B cell (primary cell): ENCODE measurements at regions not wholly inside any gene's neighbourhood (a gene's known extent, or its start where the extent isn't known, plus 50 kb on each side); places are given as distances from the start of the nearest gene placed in this dataset.

Experiments
- ATAC-seq: fragments of 200-7000 bp; cut with Tn5 transposase; one replicate; pipeline ENCODE4 v1.10.0; 2021; ENCODE audit warnings: low read depth, mild to moderate bottlenecking, moderate number of reproducible peaks, moderate library complexity
- CTCF ChIA-PET: fragments of 350-600 bp; sonication (Branson Sonifier 250); formaldehyde crosslinking; loops from one replicate; lab custom pipeline; 2021; ENCODE audit warnings: antibody characterized with exemption, inconsistent platforms; lab: Charles Lee
- POLR2A ChIA-PET: fragments of 350-600 bp; sonication (Branson Sonifier 250); formaldehyde crosslinking; loops from one replicate; lab custom pipeline; 2021; ENCODE audit warnings: antibody characterized with exemption; lab: Charles Lee
- DNase-seq: peaks from one replicate; pipeline ENCODE4 v3.0.0; 2013
- H2AFZ ChIP-seq: 2 replicates; pipeline ENCODE4 v1.6.1; 2012; ENCODE audit warnings: mild to moderate bottlenecking, low read depth, low read length; ENCODE audit not compliant: insufficient read depth, poor library complexity, severe bottlenecking
- H3K27ac ChIP-seq, 2 donors: 1 replicate in 1 of 2; 2 replicates in 1 of 2; pipeline ENCODE4 v1.5.1; 2012 to 2013; ENCODE audit warnings: low read length in 2 of 2, mild to moderate bottlenecking in 2 of 2, moderate library complexity in 1 of 2
- H3K27me3 ChIP-seq, 4 experiments: fragments of 200-600 bp in 1 of 4; sonication (generic) in 1 of 4; replicated peaks in 1 of 4; 1 replicate in 2 of 4; 2 replicates in 2 of 4; pipeline versions ENCODE4 v1.6.1 to v1.7.0; 2013 to 2016; ENCODE audit warnings: low read length in 3 of 4, mild to moderate bottlenecking in 2 of 4, mixed read lengths in 1 of 4, moderate library complexity in 1 of 4; ENCODE audit not compliant: insufficient read depth in 4 of 4, control insufficient read depth in 3 of 4; ENCODE audit errors: control extremely low read depth in 1 of 4
- H3K36me3 ChIP-seq, 2 experiments: replicated peaks in 1 of 2; 1 replicate in 1 of 2; 2 replicates in 1 of 2; pipeline versions ENCODE4 v1.6.1 to v1.7.1; 2013; ENCODE audit warnings: low read length in 1 of 2; ENCODE audit not compliant: insufficient read depth in 2 of 2, control insufficient read depth in 1 of 2; ENCODE audit errors: control extremely low read depth in 1 of 2, extremely low read depth in 1 of 2
- H3K4me1 ChIP-seq, 2 donors: fragments of 200-600 bp in 1 of 2; sonication (generic) in 1 of 2; 1 replicate in 1 of 2; 2 replicates in 1 of 2; pipeline versions ENCODE4 v1.5.1 to v1.6.1; 2013 to 2017; ENCODE audit warnings: low read length in 2 of 2; ENCODE audit not compliant: control insufficient read depth in 2 of 2, insufficient read depth in 2 of 2
- H3K4me2 ChIP-seq: replicated peaks from 2 replicates; pipeline ENCODE3; 2012; ENCODE audit warnings: mild to moderate bottlenecking, low read depth, low read length; ENCODE audit not compliant: poor library complexity, severe bottlenecking
- H3K4me3 ChIP-seq, 5 experiments: fragments of 200-600 bp in 1 of 5; sonication (generic) in 1 of 5; 1 replicate in 3 of 5; 2 replicates in 2 of 5; pipeline versions ENCODE4 v1.5.1 to v1.7.0; 2011 to 2016; ENCODE audit warnings: low read length in 4 of 5, mild to moderate bottlenecking in 4 of 5, low read depth in 2 of 5, control low read depth in 1 of 5, moderate library complexity in 1 of 5; ENCODE audit not compliant: insufficient read depth in 1 of 5; ENCODE audit errors: control extremely low read depth in 1 of 5, extremely low read depth in 1 of 5
- H3K79me2 ChIP-seq: fragments of 200-600 bp; sonication (generic); one replicate; pipeline ENCODE4 v1.6.0; 2016; ENCODE audit warnings: low read length; ENCODE audit not compliant: control insufficient read depth, insufficient read depth
- H3K9ac ChIP-seq: fragments of 200-600 bp; sonication (generic); 2 replicates; pipeline ENCODE4 v1.6.1; 2017; ENCODE audit warnings: mild to moderate bottlenecking, low read length, moderate library complexity
- H3K9me3 ChIP-seq, 3 donors: one replicate each; pipeline versions ENCODE4 v1.6.1 to v1.7.1; 2013; ENCODE audit warnings: low read length in 2 of 3; ENCODE audit not compliant: control insufficient read depth in 2 of 3, insufficient read depth in 1 of 3; ENCODE audit errors: control extremely low read depth in 1 of 3
- H4K20me1 ChIP-seq: 2 replicates; pipeline ENCODE4 v1.6.0; 2012; ENCODE audit warnings: mild to moderate bottlenecking, low read length; ENCODE audit not compliant: insufficient read depth, control insufficient read depth, poor library complexity, severe bottlenecking
- H3K27ac Mint-ChIP-seq: one replicate; pipeline ENCODE4 v1.8.0; 2021; ENCODE audit warnings: mixed read lengths
- H3K27me3 Mint-ChIP-seq: one replicate; pipeline ENCODE4 v1.8.0; 2021; ENCODE audit warnings: mixed read lengths
- H3K4me1 Mint-ChIP-seq: one replicate; pipeline ENCODE4 v1.8.0; 2021; ENCODE audit warnings: mixed read lengths
- H3K4me3 Mint-ChIP-seq: one replicate; pipeline ENCODE4 v1.8.0; 2021; ENCODE audit warnings: mixed read lengths
- H3K9me3 Mint-ChIP-seq: one replicate; pipeline ENCODE4 v1.8.0; 2022; ENCODE audit warnings: mixed read lengths; ENCODE audit not compliant: insufficient read depth
- CTCF ChIP-seq: fragments of 200-600 bp; IDR thresholded peaks from one replicate; pipeline ENCODE4 v1.8.0; 2022; ENCODE audit warnings: antibody characterized with exemption, mild to moderate bottlenecking
- EZH2 ChIP-seq: IDR thresholded peaks from 2 replicates; pipeline ENCODE4 v1.6.1; 2012; ENCODE audit warnings: borderline replicate concordance, low read depth, mild to moderate bottlenecking, moderate library complexity, low read length; ENCODE audit not compliant: insufficient read depth, poor library complexity, severe bottlenecking
- WGBS: methylation state at CpG from one replicate; pipeline ENCODE4 v1.1.5; 2013; ENCODE audit warnings: missing lambda C conversion rate; ENCODE audit not compliant: insufficient coverage; 5-methylcytosine and 5-hydroxymethylcytosine counted together
- intact Hi-C: fragments of 100-400 bp; cut with micrococcal nuclease; formaldehyde crosslinking; loops from one replicate; pipeline ENCODE4 v1.10.0; 2022

- POLR2A ChIA-PET = no interaction called here
- Mint-ChIP-seq H3K27ac (no peak overlapping the region), H3K27me3 (no peaks in the 10 kb centered on the region), H3K9me3 (no peaks in the 10 kb centered on the region), H3K4me1 (no peaks in the 10 kb centered on the region), H3K4me3 (no peak overlapping the region)
- no peak overlapping the region for H3K27ac ChIP-seq
- peaks cover 0 to 6% (median 0%) of the 10 kb centered on the region in 3 donors for H3K9me3 ChIP-seq
- H2AFZ ChIP-seq = no peak overlapping the region
- H3K4me1 ChIP-seq = no peaks in the 10 kb centered on the region
- no peaks in the 10 kb centered on the region for H3K27me3 ChIP-seq
- H3K4me3 ChIP-seq = no peak overlapping the region
- H3K79me2 ChIP-seq = no peaks in the 10 kb centered on the region
- H3K36me3 ChIP-seq = no peaks in the 10 kb centered on the region
- TF ChIP-seq EZH2 = no peak
- TF ChIP-seq CTCF = no peak
- H3K9ac ChIP-seq = no peak overlapping the region
- H3K4me2 ChIP-seq = no peak overlapping the region
- DNase-seq (no peak), ATAC-seq (no peak)
- intact Hi-C loops = no loop called here
- CTCF ChIA-PET = no interaction called here
- no peaks in the 10 kb centered on the region for H4K20me1 ChIP-seq
Observed at GRCh38 chr9:115349542-115349941, 231.6 kb upstream of the TNC start.

- CTCF ChIA-PET = no interaction called here
- no peak overlapping the region for H2AFZ ChIP-seq
- DNase-seq (no peak), ATAC-seq (no peak)
- Mint-ChIP-seq H3K27me3 (no peaks in the 10 kb centered on the region), H3K4me3 (no peak overlapping the region), H3K27ac (no peak overlapping the region), H3K9me3 (no peaks in the 10 kb centered on the region), H3K4me1 (no peaks in the 10 kb centered on the region)
- POLR2A ChIA-PET = no interaction called here
- H3K4me1 ChIP-seq = no peaks in the 10 kb centered on the region
- no peak overlapping the region for H3K4me3 ChIP-seq
- WGBS = no CpG with 5 or more reads among the region's 2 CpGs
- no peaks in the 10 kb centered on the region for H3K36me3 ChIP-seq
- no peaks in the 10 kb centered on the region for H4K20me1 ChIP-seq
- H3K79me2 ChIP-seq = no peaks in the 10 kb centered on the region
- peaks cover 0 to 6% (median 0%) of the 10 kb centered on the region in 3 donors for H3K9me3 ChIP-seq
- TF ChIP-seq EZH2 (no peak), CTCF (no peak)
- H3K9ac ChIP-seq = no peak overlapping the region
- H3K4me2 ChIP-seq = no peak overlapping the region
- H3K27me3 ChIP-seq = no peaks in the 10 kb centered on the region
- intact Hi-C loops = no loop called here
- H3K27ac ChIP-seq = no peak overlapping the region
Observed at GRCh38 chr9:115350548-115350947, 232.6 kb upstream of the TNC start.
